HepG2 (cell line): ENCODE measurements at regions not wholly inside any gene's neighbourhood (a gene's known extent, or its start where the extent isn't known, plus 50 kb on each side); places are given as distances from the start of the nearest gene placed in this dataset.

Experiments
- ATAC-seq: fragments of 200-7000 bp; cut with Tn5 transposase; 3 replicates; pipeline ENCODE4 v1.9.1; 2020; ENCODE audit warnings: mild to moderate bottlenecking, moderate library complexity
- BruUV-seq: library from RNA; stranded (reverse); fragments of 400-500 nt; replicated peaks from 2 replicates; lab custom pipeline; 2021; lab: Mats Ljungman, UMichigan
- CTCF ChIA-PET: fragments of 300-600 bp; formaldehyde crosslinking; extraction: SDS; loops from one replicate; lab custom pipeline; 2021; ENCODE audit warnings: low total read pairs, inconsistent platforms, low intra/inter-chr PET ratio; lab: Yijun Ruan, JAX
- POLR2A ChIA-PET: fragments of 350-600 bp; sonication (Branson Sonifier 250); formaldehyde crosslinking; loops from one replicate; lab custom pipeline; 2020; ENCODE audit warnings: antibody characterized with exemption, inconsistent platforms; lab: Yijun Ruan, JAX
- DNase-seq: peaks from one replicate; pipeline ENCODE4 v3.0.0-alpha.2; 2015; ENCODE audit warnings: low spot score
- FAIRE-seq: peaks from 3 replicates; lab custom pipeline; 2011; peaks lifted over from hg19 to GRCh38; lab: Jason Lieb, UNC
- H2AFZ ChIP-seq: one replicate; pipeline ENCODE4 v1.6.1; 2011; ENCODE audit warnings: low read length, inconsistent platforms
- H3K27ac ChIP-seq: fragments of 300-600 bp; 3 replicates; pipeline ENCODE4 v1.8.0; 2011; ENCODE audit warnings: mixed run types, mild to moderate bottlenecking, mixed read lengths, low read length, inconsistent platforms; ENCODE audit not compliant: insufficient read depth; ENCODE audit errors: extremely low read length
- H3K27me3 ChIP-seq, 2 experiments: fragments of 200-600 bp in 1 of 2; 2 replicates in 1 of 2; 3 replicates in 1 of 2; pipeline versions ENCODE4 v1.6.0 to v1.8.0; 2011; ENCODE audit warnings: low read length in 2 of 2, mild to moderate bottlenecking in 2 of 2, moderate library complexity in 2 of 2, inconsistent platforms in 1 of 2; ENCODE audit not compliant: insufficient read depth in 2 of 2, control insufficient read depth in 1 of 2
- H3K36me3 ChIP-seq, 2 experiments: fragments of 200-600 bp in 1 of 2; replicated peaks in 1 of 2; 2 replicates in 1 of 2; 3 replicates in 1 of 2; pipeline versions ENCODE4 v1.5.1 to v1.8.0; 2011; ENCODE audit warnings: low read length in 2 of 2, inconsistent platforms in 1 of 2; ENCODE audit not compliant: insufficient read depth in 2 of 2, control insufficient read depth in 1 of 2
- H3K4me1 ChIP-seq: 2 replicates; pipeline ENCODE4 v1.5.1; 2012; ENCODE audit warnings: low read length, inconsistent platforms; ENCODE audit not compliant: insufficient read depth
- H3K4me2 ChIP-seq: 2 replicates; pipeline ENCODE4 v1.6.0; 2011; ENCODE audit warnings: low read depth, low read length, inconsistent platforms
- H3K4me3 ChIP-seq, 3 experiments: fragments of 200-600 bp in 1 of 3; sonication (generic), shearing (Covaris generic) in 1 of 3; replicated peaks in 1 of 3; 2 replicates each; pipeline ENCODE4 v1.5.1; 2011 to 2016; ENCODE audit warnings: low read length in 3 of 3, inconsistent platforms in 2 of 3, low read depth in 2 of 3, mild to moderate bottlenecking in 2 of 3, control low read depth in 1 of 3, mixed read lengths in 1 of 3; ENCODE audit not compliant: insufficient read depth in 1 of 3
- H3K79me2 ChIP-seq: one replicate; pipeline ENCODE4 v1.6.1; 2011; ENCODE audit warnings: low read length, inconsistent platforms; ENCODE audit not compliant: insufficient read depth
- H3K9ac ChIP-seq: 2 replicates; pipeline ENCODE4 v1.6.0; 2011; ENCODE audit warnings: mild to moderate bottlenecking, low read depth, low read length, inconsistent platforms; ENCODE audit not compliant: insufficient read depth
- H3K9me3 ChIP-seq: 2 replicates; pipeline ENCODE4 v1.5.1; 2012; ENCODE audit warnings: mild to moderate bottlenecking, low read length
- H4K20me1 ChIP-seq: 2 replicates; pipeline ENCODE4 v1.6.0; 2011; ENCODE audit warnings: inconsistent platforms, mild to moderate bottlenecking, low read length, moderate library complexity; ENCODE audit not compliant: insufficient read depth
- BATF2 ChIP-seq: sonication (generic); formaldehyde crosslinking; IDR thresholded peaks from 2 replicates; pipeline ENCODE4 v1.8.0; 2022; ENCODE audit warnings: mild to moderate bottlenecking, missing genetic modification reagents, moderate library complexity
- FLYWCH1 ChIP-seq: sonication (generic); formaldehyde crosslinking; IDR thresholded peaks from 2 replicates; pipeline ENCODE4 v1.8.1; 2023; ENCODE audit warnings: mild to moderate bottlenecking, missing genetic modification reagents
- FOXK1 ChIP-seq: sonication (generic); formaldehyde crosslinking; IDR thresholded peaks from 2 replicates; pipeline ENCODE4 v1.4.0; 2020; ENCODE audit warnings: low read depth, missing genetic modification reagents, borderline replicate concordance
- KLF16 ChIP-seq, 2 experiments: sonication (generic) in 1 of 2; formaldehyde crosslinking in 1 of 2; IDR thresholded peaks; 2 replicates each; pipeline versions ENCODE4 v1.6.1 to v1.8.0; 2016 to 2023; ENCODE audit warnings: missing genetic modification reagents in 2 of 2, missing compliant biosample characterization in 1 of 2
- MTF1 ChIP-seq: sonication (generic); formaldehyde crosslinking; IDR thresholded peaks from 2 replicates; pipeline ENCODE4 v1.5.0; 2020; ENCODE audit warnings: missing genetic modification reagents
- NFYB ChIP-seq: sonication (generic); formaldehyde crosslinking; IDR thresholded peaks from 2 replicates; pipeline ENCODE4 v1.4.0; 2020; ENCODE audit warnings: missing genetic modification reagents
- PREB ChIP-seq: sonication (generic); formaldehyde crosslinking; IDR thresholded peaks from 2 replicates; pipeline ENCODE4 v1.4.0; 2020; ENCODE audit warnings: missing genetic modification reagents
- SRSF4 ChIP-seq: fragments of 200-400 bp; formaldehyde crosslinking; IDR thresholded peaks from one replicate; pipeline ENCODE4 v1.6.1; 2018; ENCODE audit warnings: mild to moderate bottlenecking, low read depth, low read length, moderate library complexity; ENCODE audit not compliant: poor library complexity, severe bottlenecking
- ZNF143 ChIP-seq: sonication (generic); formaldehyde crosslinking; IDR thresholded peaks from 2 replicates; pipeline ENCODE4 v1.4.0; 2020; ENCODE audit warnings: missing genetic modification reagents
- WGBS: methylation state at CpG from one replicate; pipeline ENCODE4 v1.1.6; 2017; ENCODE audit warnings: low lambda C conversion rate; 5-methylcytosine and 5-hydroxymethylcytosine counted together
- in situ Hi-C: cut with HindIII; loops from 2 replicates; pipeline ENCODE4 v1.10.0; 2017; ENCODE audit warnings: low pct_unique_long_range_greater_than_20kb; ENCODE audit not compliant: extremely low pct_ligation_motif_present
- intact Hi-C: fragments of 100-400 bp; cut with micrococcal nuclease; formaldehyde crosslinking; loops from one replicate; pipeline ENCODE4 v1.10.0; 2022; ENCODE audit not compliant: unreplicated experiment

- Histone ChIP-seq H3K27me3 (peaks cover 2 to 38% of the 10 kb centered on the region in 2 experiments; a peak in 3 of 5 replicates), H3K79me2 (no peaks in the 10 kb centered on the region), H3K4me3 (no peak overlapping the region)
- intact Hi-C loops: no loop called here
- no peak for DNase-seq
- 23% methylated on average over 12 of the region's 16 CpGs for WGBS
- TF ChIP-seq PREB (CRISPR knock-in tag): no peak
- no peak for TF ChIP-seq MTF1 (CRISPR knock-in tag)
- TF ChIP-seq SRSF4: no peak
- no peak for TF ChIP-seq FLYWCH1 (CRISPR knock-in tag)
- no peak for TF ChIP-seq NFYB (CRISPR knock-in tag)
- no peak for TF ChIP-seq KLF16 (CRISPR knock-in tag; IDR thresholded peaks at IDR 0.05)
- TF ChIP-seq FOXK1 (CRISPR knock-in tag): no peak
- TF ChIP-seq BATF2 (CRISPR knock-in tag): no peak
- TF ChIP-seq ZNF143 (CRISPR knock-in tag): no peak
- TF ChIP-seq, all 625 proteins: peak for 0
- Histone ChIP-seq H3K4me2 (no peak overlapping the region), H3K9me3 (no peaks in the 10 kb centered on the region), H4K20me1 (no peaks in the 10 kb centered on the region), H3K4me1 (no peaks in the 10 kb centered on the region), H2AFZ (no peak overlapping the region), H3K36me3 (no peaks in the 10 kb centered on the region), H3K9ac (no peak overlapping the region), H3K27ac (no peak overlapping the region)
- CTCF ChIA-PET: no interaction called here
- FAIRE-seq: no peak
- ATAC-seq: no peak
- no TSS peak for BruUV-seq
- POLR2A ChIA-PET: no interaction called here
- in situ Hi-C loops: no loop called here
These were observed 254.0 kb downstream of the KLF6 start for GRCh38 chr10:3530783-3531645.
